Fibroblast of villous mesenchyme (primary cell): ENCODE measurements at regions not wholly inside any gene's neighbourhood (a gene's known extent, or its start where the extent isn't known, plus 50 kb on each side); places are given as distances from the start of the nearest gene placed in this dataset.
A peak's percentile ranks its signal among the peaks of the same experiment; 100 is the strongest.

Experiments
- DNase-seq: peaks from one replicate; pipeline ENCODE4 v3.0.0-alpha.2; 2010; ENCODE audit warnings: low read depth
- H3K4me3 ChIP-seq: 2 replicates; pipeline ENCODE4 v1.5.1; 2011; ENCODE audit warnings: low read depth, mild to moderate bottlenecking, low read length
- CTCF ChIP-seq: IDR thresholded peaks from 2 replicates; pipeline ENCODE4 v1.5.1; 2012; ENCODE audit warnings: low read depth, mild to moderate bottlenecking, low read length; ENCODE audit not compliant: insufficient read depth

DNA sequence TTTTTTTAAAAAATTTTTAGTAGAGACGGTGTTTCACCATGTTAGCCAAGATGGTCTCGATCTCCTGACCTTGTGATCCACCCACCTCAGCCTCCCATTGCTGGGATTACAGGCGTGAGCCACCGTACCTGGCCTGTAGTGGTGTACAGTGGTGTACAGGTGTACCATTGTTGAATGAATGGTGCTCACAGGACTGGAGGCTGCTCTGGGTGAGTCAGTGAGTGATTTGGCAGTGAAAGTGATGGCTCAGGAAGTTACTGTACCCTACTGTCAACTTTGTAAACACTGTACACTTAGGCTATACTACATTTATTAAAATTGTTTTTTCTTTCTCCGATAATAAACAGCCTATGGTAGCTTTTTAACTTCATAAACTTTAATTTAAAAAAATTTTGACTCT is 122.8 kb upstream of the EEF1E1 start:
- no peak overlapping the region for H3K4me3 ChIP-seq
- TF ChIP-seq CTCF, result no peak
- DNase-seq, result no peak

DNA sequence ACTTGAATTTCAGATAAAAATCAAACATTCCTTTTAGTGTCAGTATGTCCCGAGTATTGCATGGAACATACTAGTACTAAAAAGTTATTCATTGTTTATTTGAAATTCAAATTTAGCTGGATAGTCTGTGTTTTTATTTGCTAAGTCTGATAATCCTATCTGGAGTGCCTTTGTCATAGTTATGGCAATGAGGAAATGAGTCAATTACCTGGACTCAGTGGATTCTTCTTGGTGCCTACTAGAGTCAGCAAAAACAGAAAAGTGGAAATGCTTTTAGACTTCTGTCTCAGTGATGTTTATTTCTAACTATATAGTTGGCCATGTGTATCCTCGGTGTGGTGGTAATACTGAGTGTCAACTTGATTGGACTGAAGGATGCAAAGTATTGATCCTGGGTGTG is 121.3 kb upstream of the EEF1E1 start:
- H3K4me3 ChIP-seq, result no peak overlapping the region
- no peak for DNase-seq
- no peak for TF ChIP-seq CTCF

- DNase-seq, result peak; percentile 62
- no peak overlapping the region for H3K4me3 ChIP-seq
- TF ChIP-seq CTCF, result peak; percentile 72
Measured at GRCh38 chr6:8219352-8219943, 117.1 kb upstream of the EEF1E1 start.

- no peak for DNase-seq
- H3K4me3 ChIP-seq, result no peak overlapping the region
Measured at GRCh38 chr6:8218861-8219260, 116.5 kb upstream of the EEF1E1 start.

GRCh38 chr6:8215631-8216030 is 113.3 kb upstream of the EEF1E1 start:
- TF ChIP-seq CTCF, result no peak
- H3K4me3 ChIP-seq, result no peak overlapping the region
- no peak for DNase-seq

More at GRCh38 chr6:8218861-8219260, 116.5 kb upstream of the EEF1E1 start:
- TF ChIP-seq CTCF, result no peak

DNA sequence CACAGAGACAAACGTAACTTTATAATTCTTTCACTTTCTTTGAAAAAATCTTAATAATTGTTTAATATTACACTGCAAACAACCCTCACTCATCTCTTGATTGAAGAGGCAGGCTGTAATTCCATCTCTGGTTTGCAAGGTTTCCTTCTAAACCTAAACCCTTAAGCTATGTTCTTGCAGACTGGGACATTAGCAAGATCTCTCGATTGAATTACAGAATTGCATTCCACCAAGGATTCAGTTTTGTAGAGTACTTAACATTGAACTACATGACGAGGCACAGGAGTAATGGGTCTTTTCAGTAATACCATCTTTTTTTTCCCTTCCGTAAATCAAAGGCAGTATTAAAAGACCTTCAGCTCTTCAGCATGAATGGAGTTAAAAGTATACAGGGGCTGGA is 111.6 kb upstream of the EEF1E1 start:
- TF ChIP-seq CTCF, result no peak
- H3K4me3 ChIP-seq, result no peak overlapping the region
- DNase-seq, result no peak
